IPS-18c (cell line): ENCODE measurements at regions not wholly inside any gene's neighbourhood (a gene's known extent, or its start where the extent isn't known, plus 50 kb on each side); places are given as distances from the start of the nearest gene placed in this dataset.
A peak's percentile ranks its signal among the peaks of the same experiment; 100 is the strongest.
"Not testable (repeated sequence)": the region's sequence is repeated elsewhere in the genome, so short reads cannot be mapped to it uniquely, and the experiment has no call there.

Source experiments
- H3K4me3 ChIP-seq: 2 replicates; pipeline ENCODE4 v1.7.0; 2013; ENCODE audit warnings: low read depth, mild to moderate bottlenecking, low read length, moderate library complexity; ENCODE audit not compliant: insufficient read depth
- H3K9me3 ChIP-seq: one replicate; pipeline ENCODE4 v1.6.1; 2013; ENCODE audit warnings: mild to moderate bottlenecking, low read length, moderate library complexity; ENCODE audit not compliant: control insufficient read depth, insufficient read depth

GRCh38 chr7:152905949-152906348 is 146.4 kb downstream of the ACTR3B start:
- no peak overlapping the region for H3K4me3 ChIP-seq
- H3K9me3 ChIP-seq: no peaks in the 10 kb centered on the region

DNA sequence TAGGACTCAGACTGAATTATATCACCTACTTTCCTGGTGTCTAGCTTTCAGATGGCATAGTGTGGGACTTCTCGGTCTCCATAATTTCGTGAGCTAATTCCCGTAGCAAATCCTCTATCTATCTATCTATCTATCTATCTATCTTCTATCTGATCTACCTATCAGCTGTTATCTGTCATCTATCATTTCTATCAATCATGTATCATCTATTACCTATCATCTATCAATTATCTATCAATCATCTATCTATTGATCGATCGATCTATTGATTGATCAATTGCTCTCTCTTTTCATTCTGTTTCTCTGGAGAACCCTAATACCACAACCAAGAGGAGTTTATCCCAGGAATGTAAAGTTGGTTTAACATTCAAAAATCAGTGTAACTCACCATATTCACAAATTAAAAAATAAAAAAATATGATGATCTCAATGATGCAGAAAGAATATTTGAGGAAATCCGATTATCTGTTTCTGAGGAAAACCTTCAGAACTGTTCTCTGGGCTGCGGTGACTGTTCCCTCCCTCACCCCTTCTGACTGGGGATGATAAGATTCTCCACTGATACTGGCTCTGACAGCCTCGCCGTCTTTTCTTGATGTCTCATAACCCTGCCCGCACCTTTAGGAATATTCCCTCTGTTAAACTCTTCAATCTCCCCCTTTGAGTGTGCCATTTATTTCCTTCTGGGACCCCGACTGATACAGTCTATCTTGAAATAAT is 147.7 kb downstream of the ACTR3B start:
- Histone ChIP-seq H3K9me3 (no peaks in the 10 kb centered on the region), H3K4me3 (no peak overlapping the region)

DNA sequence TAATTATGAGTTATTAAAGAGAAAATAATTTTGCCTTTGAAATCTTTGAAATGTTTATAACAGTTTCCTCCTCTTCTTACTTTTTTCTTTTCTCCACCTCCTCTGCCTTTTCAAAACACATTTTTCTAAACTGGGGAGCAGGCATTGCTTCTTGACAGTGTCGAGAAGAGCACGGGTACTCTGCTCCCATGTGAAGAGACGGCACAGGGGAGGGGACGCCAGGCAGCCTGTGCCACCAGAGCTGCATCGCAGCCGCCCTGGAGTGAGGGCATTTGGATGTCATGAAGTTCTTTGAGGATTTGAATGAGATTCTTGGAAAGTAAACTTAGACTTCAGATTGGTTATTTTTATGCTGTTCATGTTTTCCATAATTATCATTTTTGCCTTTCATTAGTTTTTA is 149.7 kb downstream of the ACTR3B start:
- no peaks in the 10 kb centered on the region for H3K9me3 ChIP-seq
- no peak overlapping the region for H3K4me3 ChIP-seq

DNA sequence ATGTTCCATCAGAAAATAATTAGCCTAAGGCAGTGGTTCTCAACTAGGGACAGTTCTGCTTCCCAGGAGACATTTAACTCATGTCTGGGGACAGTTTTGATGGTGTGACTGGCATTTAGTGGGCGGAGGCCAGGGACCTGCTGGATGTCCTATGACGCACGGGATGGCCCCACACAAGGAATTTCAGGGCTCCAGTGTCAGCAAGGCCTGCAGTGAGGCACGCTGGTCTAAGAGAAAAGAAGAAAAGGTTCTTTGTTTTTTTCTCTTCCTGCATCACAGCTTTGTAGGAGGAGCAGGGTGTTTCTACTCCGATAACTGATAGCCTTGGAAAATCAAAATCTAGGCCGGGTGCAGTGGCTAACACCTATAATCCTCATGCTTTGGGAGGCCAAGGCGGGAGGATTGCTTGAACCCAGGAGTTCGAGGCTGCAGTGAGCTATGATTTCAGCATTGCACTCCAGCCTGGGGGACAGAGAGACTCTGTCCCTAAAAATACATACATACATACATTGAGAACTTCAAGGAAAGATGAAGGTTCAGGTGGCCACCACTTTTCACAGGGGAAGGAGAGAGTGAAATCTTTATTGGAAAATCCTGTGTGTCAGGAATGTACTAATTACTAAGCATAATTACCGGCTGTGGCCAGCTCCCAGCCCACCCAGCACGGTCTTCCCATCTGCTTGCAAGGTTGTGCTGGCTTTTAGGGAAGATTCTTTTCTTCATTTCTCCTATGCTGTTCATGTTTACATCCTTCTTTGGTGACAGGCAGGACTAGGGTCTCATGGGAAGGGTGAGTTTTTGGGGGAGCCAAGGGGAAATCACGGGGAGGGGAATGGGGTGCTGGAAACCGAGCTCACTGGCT is 150.4 kb downstream of the ACTR3B start:
- Histone ChIP-seq H3K4me3 (no peak overlapping the region), H3K9me3 (no peaks in the 10 kb centered on the region)

GRCh38 chr7:152910545-152911225 is 151.1 kb downstream of the ACTR3B start:
- Histone ChIP-seq H3K4me3 (no peak overlapping the region), H3K9me3 (no peaks in the 10 kb centered on the region)

DNA sequence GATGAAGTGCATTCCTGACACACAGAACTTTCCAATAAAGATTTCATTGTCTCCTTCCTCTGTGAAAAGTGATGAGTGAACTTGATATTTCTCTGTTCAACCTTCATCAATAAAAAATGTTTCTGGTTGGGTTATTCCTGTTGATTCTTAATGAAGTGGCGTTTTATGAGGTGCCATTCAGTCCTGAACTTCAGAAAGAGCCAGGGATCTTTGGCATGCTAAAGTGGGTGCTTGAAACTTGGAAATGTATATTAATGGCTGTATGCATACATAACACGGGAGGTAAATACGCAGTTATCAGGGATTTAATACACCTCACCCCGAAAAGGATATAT is 151.6 kb downstream of the ACTR3B start:
- H3K9me3 ChIP-seq: no peaks in the 10 kb centered on the region

GRCh38 chr7:152911922-152912321 is 152.4 kb downstream of the ACTR3B start:
- H3K9me3 ChIP-seq: no peaks in the 10 kb centered on the region
- no peak overlapping the region for H3K4me3 ChIP-seq

More for the DNA sequence above, 151.6 kb downstream of the ACTR3B start:
- no peak overlapping the region for H3K4me3 ChIP-seq

- no peaks in the 10 kb centered on the region for H3K9me3 ChIP-seq
These were observed 153.0 kb downstream of the ACTR3B start for GRCh38 chr7:152912511-152912910.

GRCh38 chr7:152913492-152913891 is 153.9 kb downstream of the ACTR3B start:
- no peak overlapping the region for H3K4me3 ChIP-seq

More at GRCh38 chr7:152912511-152912910, 153.0 kb downstream of the ACTR3B start:
- H3K4me3 ChIP-seq: no peak overlapping the region

GRCh38 chr7:152914014-152914844 is 154.7 kb downstream of the ACTR3B start:
- no peaks in the 10 kb centered on the region for H3K9me3 ChIP-seq
- no peak overlapping the region for H3K4me3 ChIP-seq

More at GRCh38 chr7:152913492-152913891, 153.9 kb downstream of the ACTR3B start:
- H3K9me3 ChIP-seq: no peaks in the 10 kb centered on the region

DNA sequence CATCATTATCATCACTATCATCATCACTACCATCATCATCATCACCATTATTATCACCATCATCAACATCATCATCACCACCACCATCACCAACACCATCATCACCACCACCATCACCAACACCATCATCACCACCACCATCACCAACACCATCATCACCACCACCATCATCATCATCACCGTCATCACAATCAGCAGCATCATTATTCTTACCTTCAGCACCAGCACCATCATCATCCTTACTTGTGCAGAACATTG is 155.2 kb downstream of the ACTR3B start:
- H3K4me3 ChIP-seq, H3K9me3 ChIP-seq: not testable (repeated sequence)

GRCh38 chr7:152922318-152923081 is 162.9 kb downstream of the ACTR3B start:
- Histone ChIP-seq H3K9me3 (peaks cover 2% of the 10 kb centered on the region), H3K4me3 (no peak overlapping the region)

GRCh38 chr7:152923711-152924110 is 164.2 kb downstream of the ACTR3B start:
- peaks cover 2% of the 10 kb centered on the region for H3K9me3 ChIP-seq
- no peak overlapping the region for H3K4me3 ChIP-seq

DNA sequence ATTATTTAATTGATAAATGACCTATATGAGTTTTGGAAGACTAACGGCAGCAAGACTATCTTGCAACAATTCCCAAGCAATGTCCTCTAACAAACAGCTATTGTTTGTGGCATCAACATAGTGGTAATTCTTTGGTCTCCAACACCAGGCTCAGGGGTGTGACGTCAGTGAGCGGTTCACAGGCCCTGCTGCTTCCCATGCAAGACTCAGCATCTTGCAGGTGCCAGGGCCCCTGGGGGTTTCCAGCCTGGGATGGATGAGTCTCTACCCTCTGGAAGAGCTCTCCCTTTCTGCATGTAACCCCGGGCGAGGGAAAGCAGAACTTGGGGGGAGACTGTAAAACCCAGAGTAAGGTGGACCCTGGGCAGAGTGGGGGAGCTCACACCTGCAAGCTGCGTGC is 164.7 kb downstream of the ACTR3B start:
- H3K4me3 ChIP-seq: no peak overlapping the region
- peaks cover 2% of the 10 kb centered on the region for H3K9me3 ChIP-seq

DNA sequence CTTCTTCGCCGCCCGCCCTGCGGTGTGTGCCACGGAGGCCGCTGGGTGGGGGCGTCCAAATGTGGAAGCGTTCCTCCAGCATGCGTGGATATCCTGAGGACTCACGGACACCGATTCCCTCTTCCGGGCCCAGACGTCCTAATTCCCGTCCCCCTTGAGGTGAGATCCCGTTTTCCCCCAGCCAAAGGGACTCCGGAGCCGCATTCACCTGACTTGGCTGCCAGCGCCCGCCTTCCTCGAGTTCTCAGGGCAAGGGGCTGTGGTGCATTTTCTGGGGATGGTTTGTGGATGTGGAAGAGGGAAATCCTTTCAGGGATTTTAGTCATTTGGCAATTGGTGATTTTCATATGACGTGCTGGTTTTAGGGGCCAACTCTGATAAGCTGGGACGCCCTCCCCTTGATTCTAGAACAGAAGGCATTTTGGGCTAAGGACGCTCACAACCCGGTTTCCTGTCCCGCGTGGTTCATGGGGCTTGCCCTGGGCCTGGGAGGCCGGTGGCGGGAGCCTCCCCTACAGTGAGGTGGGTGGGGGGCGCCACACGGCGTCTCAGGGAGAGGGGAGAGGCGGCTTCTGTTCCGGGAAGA is 165.4 kb downstream of the ACTR3B start:
- peaks cover 2% of the 10 kb centered on the region for H3K9me3 ChIP-seq
- H3K4me3 ChIP-seq: peak overlapping the region; percentile 40

GRCh38 chr7:152925412-152926147 is 166.0 kb downstream of the ACTR3B start:
- no peaks in the 10 kb centered on the region for H3K9me3 ChIP-seq
- peak overlapping the region; percentile 40 for H3K4me3 ChIP-seq
